GM12892 (cell line): ENCODE measurements at regions not wholly inside any gene's neighbourhood (a gene's known extent, or its start where the extent isn't known, plus 50 kb on each side); places are given as distances from the start of the nearest gene placed in this dataset.

ENCODE experiments used
- POLR2A ChIP-seq: IDR thresholded peaks from 2 replicates; pipeline ENCODE4 v1.6.1; 2011; ENCODE audit warnings: low read depth, low read length, control low read depth
- TAF1 ChIP-seq: IDR thresholded peaks from 2 replicates; pipeline ENCODE4 v1.6.1; 2011; ENCODE audit warnings: low read depth, mild to moderate bottlenecking, control low read depth, low read length, borderline replicate concordance

- no peak for TF ChIP-seq POLR2A
- no peak for TF ChIP-seq TAF1
These were observed 260.1 kb downstream of the KCNE4 start for GRCh38 chr2:223311889-223312680.
